ENCODE measurements at regions not wholly inside any gene's neighbourhood (a gene's known extent, or its start where the extent isn't known, plus 50 kb on each side); places are given as distances from the start of the nearest gene placed in this dataset.

GRCh38 chr22:33167998-33168790 is 110.0 kb upstream of the SYN3 start:
- peaks cover 0 to 12% (median 0%) of the 10 kb centered on the region in 7 donors for H3K27me3 ChIP-seq
- H3K27ac ChIP-seq = no peak overlapping the region
- H3K36me3 ChIP-seq = no peaks in the 10 kb centered on the region
- intact Hi-C loops (cut with DNase I) = no loop called here
- WGBS, 2 donors = 75 to 76% methylated on average over 4 of the region's 4 CpGs
- ATAC-seq = no peak
- H3K9me3 ChIP-seq = peaks cover 0 to 3% (median 0%) of the 10 kb centered on the region in 11 donors
- DNase-seq = no peak
- no peak overlapping the region for H3K4me3 ChIP-seq
- no peaks in the 10 kb centered on the region for H3K4me1 ChIP-seq
- TF ChIP-seq CTCF (IDR thresholded peaks at IDR 0.05) = no peak

GRCh38 chr22:33166206-33166605 is 108.0 kb upstream of the SYN3 start:
- H3K27ac ChIP-seq = no peak overlapping the region
- H3K27me3 ChIP-seq = peaks cover 0 to 5% (median 0%) of the 10 kb centered on the region in 7 donors
- no peak for TF ChIP-seq CTCF (IDR thresholded peaks at IDR 0.05)
- intact Hi-C loops (cut with DNase I) = no loop called here
- H3K4me1 ChIP-seq = no peaks in the 10 kb centered on the region
- peaks cover 0 to under 1% (median 0%) of the 10 kb centered on the region in 11 donors for H3K9me3 ChIP-seq
- DNase-seq (no peak), ATAC-seq (no peak)
- H3K36me3 ChIP-seq = no peaks in the 10 kb centered on the region
- WGBS, 2 donors = 69 to 75% methylated on average over 7 of the region's 7 CpGs
- H3K4me3 ChIP-seq = no peak overlapping the region

- intact Hi-C loops (cut with DNase I) = no loop called here
- H3K27me3 ChIP-seq = peaks cover 0 to 5% (median 0%) of the 10 kb centered on the region in 7 donors
- no peak overlapping the region for H3K4me3 ChIP-seq
- ATAC-seq = no peak
- no peak for TF ChIP-seq CTCF (IDR thresholded peaks at IDR 0.05)
- no peaks in the 10 kb centered on the region for H3K36me3 ChIP-seq
- no peak for DNase-seq
- H3K9me3 ChIP-seq = no peaks in the 10 kb centered on the region
- 50 to 61% methylated on average over 4 of the region's 4 CpGs for WGBS, 2 donors
- H3K27ac ChIP-seq = no peak overlapping the region
- H3K4me1 ChIP-seq = no peaks in the 10 kb centered on the region
Measured at GRCh38 chr22:33163815-33164214, 105.6 kb upstream of the SYN3 start.

GRCh38 chr22:33162196-33162595 is 104.0 kb upstream of the SYN3 start:
- H3K4me3 ChIP-seq = no peak overlapping the region
- no peak overlapping the region for H3K27ac ChIP-seq
- no peaks in the 10 kb centered on the region for H3K36me3 ChIP-seq
- H3K27me3 ChIP-seq = peaks cover 0 to 5% (median 0%) of the 10 kb centered on the region in 7 donors
- no peaks in the 10 kb centered on the region for H3K4me1 ChIP-seq
- intact Hi-C loops (cut with DNase I) = no loop called here
- TF ChIP-seq CTCF (IDR thresholded peaks at IDR 0.05) = no peak
- DNase-seq (no peak), ATAC-seq (no peak)
- H3K9me3 ChIP-seq = no peaks in the 10 kb centered on the region
- WGBS, 2 donors = 36 to 42% methylated on average over 3 of the region's 3 CpGs
